ENCODE measurements at regions not wholly inside any gene's neighbourhood (a gene's known extent, or its start where the extent isn't known, plus 50 kb on each side); places are given as distances from the start of the nearest gene placed in this dataset.

GRCh38 chr7:20503278-20503950, 112.1 kb upstream of the ABCB5 start:
- no peak overlapping the region for H3K4me3 ChIP-seq (ENCODE audit: insufficient read depth, low read length, poor library complexity, severe bottlenecking)
- no peak overlapping the region for H2AFZ ChIP-seq (ENCODE audit: low read depth, low read length, severe bottlenecking)
- H3F3A ChIP-seq (ENCODE audit: insufficient read depth), result no peaks in the 10 kb centered on the region
- no peaks in the 10 kb centered on the region for H3K27me3 ChIP-seq (ENCODE audit: low read length)
- H3K36me3 ChIP-seq (ENCODE audit: low read length), result no peaks in the 10 kb centered on the region
- H3K9ac ChIP-seq (ENCODE audit: low read length), result no peak overlapping the region
- H3K9me2 ChIP-seq (replicated peaks; ENCODE audit: insufficient read depth, low read length), result no peaks in the 10 kb centered on the region
- H3K27ac ChIP-seq (ENCODE audit: low read depth, low read length), result no peak overlapping the region
- H3K79me2 ChIP-seq (ENCODE audit: insufficient read depth, low read length), result no peaks in the 10 kb centered on the region
- H3K4me2 ChIP-seq (ENCODE audit: low read depth, low read length, poor library complexity, severe bottlenecking), result no peak overlapping the region
- TF ChIP-seq CTCF (IDR thresholded peaks at IDR 0.05; ENCODE audit: insufficient read depth, low read length, poor library complexity, severe bottlenecking) (no peak), EZH2phosphoT487 (conservative IDR thresholded peaks at IDR 0.05; ENCODE audit: low read length) (no peak)
- peaks cover 5% of the 10 kb centered on the region; the same call in 1 of the 2 replicates for H3K9me3 ChIP-seq (ENCODE audit: insufficient read depth, low read length)
- H4K20me1 ChIP-seq (ENCODE audit: low read depth, low read length), result no peaks in the 10 kb centered on the region

- Histone ChIP-seq H3K4me2 (ENCODE audit: low read depth, low read length, poor library complexity, severe bottlenecking) (no peak overlapping the region), H3K9me2 (replicated peaks; ENCODE audit: insufficient read depth, low read length) (no peaks in the 10 kb centered on the region), H3F3A (ENCODE audit: insufficient read depth) (no peaks in the 10 kb centered on the region), H3K9ac (ENCODE audit: low read length) (no peak overlapping the region), H3K79me2 (ENCODE audit: insufficient read depth, low read length) (no peaks in the 10 kb centered on the region), H4K20me1 (ENCODE audit: low read depth, low read length) (no peaks in the 10 kb centered on the region), H3K4me3 (ENCODE audit: insufficient read depth, low read length, poor library complexity, severe bottlenecking) (no peak overlapping the region), H3K36me3 (ENCODE audit: low read length) (no peaks in the 10 kb centered on the region), H3K27ac (ENCODE audit: low read depth, low read length) (no peak overlapping the region), H2AFZ (ENCODE audit: low read depth, low read length, severe bottlenecking) (no peak overlapping the region), H3K27me3 (ENCODE audit: low read length) (no peaks in the 10 kb centered on the region), H3K9me3 (ENCODE audit: insufficient read depth, low read length) (peaks cover 5% of the 10 kb centered on the region; the same call in 1 of the 2 replicates)
- no peak for TF ChIP-seq EZH2phosphoT487 (conservative IDR thresholded peaks at IDR 0.05; ENCODE audit: low read length)
- TF ChIP-seq CTCF (IDR thresholded peaks at IDR 0.05; ENCODE audit: insufficient read depth, low read length, poor library complexity, severe bottlenecking), result no peak
Observed at GRCh38 chr7:20504060-20504459, 111.4 kb upstream of the ABCB5 start.

- TF ChIP-seq EZH2phosphoT487 (conservative IDR thresholded peaks at IDR 0.05; ENCODE audit: low read length), result no peak
- no peak for TF ChIP-seq CTCF (IDR thresholded peaks at IDR 0.05; ENCODE audit: insufficient read depth, low read length, poor library complexity, severe bottlenecking)
- H3K36me3 ChIP-seq (ENCODE audit: low read length), result no peaks in the 10 kb centered on the region
- H3K9me2 ChIP-seq (replicated peaks; ENCODE audit: insufficient read depth, low read length), result no peaks in the 10 kb centered on the region
- H3K9me3 ChIP-seq (ENCODE audit: insufficient read depth, low read length), result peaks cover 5% of the 10 kb centered on the region; the same call in 1 of the 2 replicates
- no peak overlapping the region for H3K4me3 ChIP-seq (ENCODE audit: insufficient read depth, low read length, poor library complexity, severe bottlenecking)
- H3K27ac ChIP-seq (ENCODE audit: low read depth, low read length), result no peak overlapping the region
- no peaks in the 10 kb centered on the region for H3K79me2 ChIP-seq (ENCODE audit: insufficient read depth, low read length)
- H3K4me2 ChIP-seq (ENCODE audit: low read depth, low read length, poor library complexity, severe bottlenecking), result no peak overlapping the region
- no peak overlapping the region for H3K9ac ChIP-seq (ENCODE audit: low read length)
- H2AFZ ChIP-seq (ENCODE audit: low read depth, low read length, severe bottlenecking), result no peak overlapping the region
- no peaks in the 10 kb centered on the region for H3F3A ChIP-seq (ENCODE audit: insufficient read depth)
- no peaks in the 10 kb centered on the region for H3K27me3 ChIP-seq (ENCODE audit: low read length)
- H4K20me1 ChIP-seq (ENCODE audit: low read depth, low read length), result no peaks in the 10 kb centered on the region
Observed at GRCh38 chr7:20506175-20506574, 109.3 kb upstream of the ABCB5 start.

Measured in SU-DHL-6 (cell line).